Activated CD4-positive, alpha-beta memory T cell treated with anti-CD3 and anti-CD28 coated beads for 36 hours (primary cell): ENCODE measurements at regions not wholly inside any gene's neighbourhood (a gene's known extent, or its start where the extent isn't known, plus 50 kb on each side); places are given as distances from the start of the nearest gene placed in this dataset.

ENCODE experiments used
- CTCF ChIA-PET: fragments of 350-600 bp; sonication (Branson Sonifier 250); formaldehyde crosslinking; loops from one replicate; lab custom pipeline; 2021; ENCODE audit warnings: antibody characterized with exemption, inconsistent platforms; lab: Charles Lee
- POLR2A ChIA-PET: fragments of 350-600 bp; sonication (Branson Sonifier 250); formaldehyde crosslinking; loops from one replicate; lab custom pipeline; 2021; ENCODE audit warnings: antibody characterized with exemption; lab: Charles Lee
- DNase-seq: peaks from one replicate; pipeline ENCODE4 v3.0.0-alpha.2; 2020
- H3K27ac Mint-ChIP-seq: one replicate; pipeline ENCODE4 v1.8.0; 2021; ENCODE audit warnings: mixed read lengths
- H3K27me3 Mint-ChIP-seq: one replicate; pipeline ENCODE4 v1.8.0; 2021; ENCODE audit warnings: mixed read lengths
- H3K36me3 Mint-ChIP-seq: one replicate; pipeline ENCODE4 v1.8.0; 2021; ENCODE audit warnings: mixed read lengths
- H3K4me1 Mint-ChIP-seq: one replicate; pipeline ENCODE4 v1.8.0; 2021; ENCODE audit warnings: low read depth, mixed read lengths
- H3K4me3 Mint-ChIP-seq: one replicate; pipeline ENCODE4 v1.8.0; 2021; ENCODE audit warnings: mild to moderate bottlenecking, mixed read lengths
- H3K9me3 Mint-ChIP-seq: one replicate; pipeline ENCODE4 v1.8.0; 2021; ENCODE audit warnings: mixed read lengths
- intact Hi-C: fragments of 100-400 bp; cut with micrococcal nuclease; formaldehyde crosslinking; loops from one replicate; pipeline ENCODE4 v1.15.1; 2023

DNA sequence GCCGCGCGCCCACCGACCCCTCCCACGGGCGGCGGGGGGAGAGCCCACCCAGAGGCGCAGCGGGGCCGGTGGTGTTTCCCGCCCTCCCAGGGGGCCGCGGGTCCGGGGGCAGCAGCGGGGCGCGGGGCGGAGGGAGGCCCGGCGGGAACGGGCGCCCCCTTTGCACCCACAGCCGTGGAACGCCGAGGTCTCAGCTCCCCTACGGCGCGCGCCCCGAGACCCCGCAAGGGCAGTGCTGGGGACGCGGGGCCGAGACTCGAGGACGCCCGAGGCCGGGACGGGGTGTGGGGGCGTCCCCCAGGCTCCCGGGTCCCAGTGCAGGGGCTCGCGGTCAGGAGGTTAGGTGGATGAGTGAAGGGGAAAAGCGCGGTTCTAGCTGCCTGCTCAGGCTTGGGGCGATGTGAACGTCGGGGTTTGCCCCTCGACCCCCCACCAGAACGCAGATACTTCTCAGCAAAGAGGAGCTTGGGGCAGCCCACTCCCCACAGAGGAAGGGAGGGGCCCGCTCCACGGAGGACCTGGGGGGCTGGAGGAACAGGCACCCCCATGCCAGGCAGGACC lies 65.5 kb upstream of the BHLHE23 start:
- Mint-ChIP-seq H3K4me3 (no peak overlapping the region), H3K4me1 (peaks cover 3% of the 10 kb centered on the region), H3K27me3 (peaks cover 32% of the 10 kb centered on the region), H3K36me3 (peaks cover 5% of the 10 kb centered on the region), H3K9me3 (peaks cover 11% of the 10 kb centered on the region), H3K27ac (no peak overlapping the region)
- ChIA-PET POLR2A (no interaction called here), CTCF (no interaction called here)
- no peak for DNase-seq
- intact Hi-C loops = no loop called here

DNA sequence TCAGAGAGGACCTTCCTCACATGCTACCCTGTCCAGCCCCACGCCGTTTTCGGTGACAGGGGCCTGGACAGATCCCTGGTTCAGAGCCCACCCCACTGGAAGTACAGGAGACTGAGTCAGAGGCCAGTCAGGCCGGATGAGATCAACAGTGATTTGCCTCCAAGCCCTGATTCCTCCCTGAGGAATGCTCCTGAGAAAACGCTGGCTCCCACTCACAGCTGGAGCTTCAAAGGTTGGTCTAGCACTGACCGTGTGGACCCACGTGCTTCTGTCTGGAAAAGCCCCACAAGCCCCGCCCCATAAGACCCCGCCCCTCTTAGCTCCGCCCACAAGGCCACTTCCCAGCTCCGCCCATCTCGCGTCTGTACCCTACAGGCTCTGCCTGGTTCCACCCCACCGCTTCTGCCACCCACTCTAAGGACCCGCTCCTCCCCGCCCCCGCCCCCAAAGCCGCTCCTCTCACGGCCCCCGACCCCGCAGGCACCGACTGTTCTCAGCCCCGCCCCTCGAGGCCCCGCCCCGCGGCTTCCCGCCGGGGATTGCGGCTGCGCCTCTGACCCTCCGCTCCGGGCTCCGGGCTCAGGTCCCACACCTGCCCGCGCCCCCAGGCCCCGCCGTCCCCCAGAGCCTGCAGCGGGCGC lies 64.9 kb upstream of the BHLHE23 start:
- Mint-ChIP-seq H3K4me3 (no peak overlapping the region), H3K4me1 (peaks cover 3% of the 10 kb centered on the region), H3K9me3 (peaks cover 5% of the 10 kb centered on the region), H3K36me3 (peaks cover 2% of the 10 kb centered on the region), H3K27ac (no peak overlapping the region), H3K27me3 (peaks cover 37% of the 10 kb centered on the region)
- POLR2A ChIA-PET = no interaction called here
- intact Hi-C loops = no loop called here
- DNase-seq = peak; percentile 32
- CTCF ChIA-PET = no interaction called here

DNA sequence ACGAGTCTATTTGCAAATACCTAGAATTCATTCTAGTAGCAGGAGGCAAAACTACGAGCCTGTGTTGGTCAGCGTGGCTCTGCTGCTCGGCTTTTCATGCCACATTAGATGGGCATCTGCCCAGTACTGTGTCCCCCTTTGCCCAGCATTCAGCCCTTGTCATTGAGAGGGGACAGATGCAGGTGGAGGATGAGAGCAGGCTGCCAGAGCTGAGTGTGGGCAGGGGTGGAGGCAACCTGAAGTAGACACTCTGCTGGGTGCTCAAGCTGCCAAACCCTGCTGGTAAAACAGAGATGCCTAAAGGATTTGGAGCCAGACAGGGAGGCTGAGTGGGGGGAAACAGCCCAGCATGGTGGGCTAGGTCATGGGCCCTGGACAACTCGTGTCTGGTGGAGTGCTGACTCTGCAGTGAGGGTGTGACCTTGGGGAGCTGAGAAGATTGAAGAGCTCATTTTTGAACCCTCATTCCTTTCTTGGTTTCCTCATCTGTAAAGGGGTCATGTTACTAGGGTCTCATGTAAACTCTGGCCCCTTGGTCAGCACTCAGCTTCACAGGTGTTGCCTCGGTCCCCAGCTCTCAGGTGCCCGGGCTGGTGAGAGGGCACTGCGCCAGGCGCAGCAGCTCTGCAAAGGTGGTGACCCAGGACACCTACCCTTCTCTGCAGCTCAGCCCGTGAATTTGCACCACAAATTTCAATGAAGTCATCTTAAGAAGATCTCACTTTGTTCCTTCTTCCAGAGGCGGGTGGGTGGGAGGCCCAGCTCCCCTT lies 64.2 kb upstream of the BHLHE23 start:
- H3K27ac Mint-ChIP-seq = no peak overlapping the region
- no peaks in the 10 kb centered on the region for H3K9me3 Mint-ChIP-seq
- intact Hi-C loops = no loop called here
- H3K27me3 Mint-ChIP-seq = peaks cover 33% of the 10 kb centered on the region
- ChIA-PET POLR2A (no interaction called here), CTCF (no interaction called here)
- no peaks in the 10 kb centered on the region for H3K36me3 Mint-ChIP-seq
- no peak for DNase-seq
- peaks cover 3% of the 10 kb centered on the region for H3K4me1 Mint-ChIP-seq
- H3K4me3 Mint-ChIP-seq = no peak overlapping the region

DNA sequence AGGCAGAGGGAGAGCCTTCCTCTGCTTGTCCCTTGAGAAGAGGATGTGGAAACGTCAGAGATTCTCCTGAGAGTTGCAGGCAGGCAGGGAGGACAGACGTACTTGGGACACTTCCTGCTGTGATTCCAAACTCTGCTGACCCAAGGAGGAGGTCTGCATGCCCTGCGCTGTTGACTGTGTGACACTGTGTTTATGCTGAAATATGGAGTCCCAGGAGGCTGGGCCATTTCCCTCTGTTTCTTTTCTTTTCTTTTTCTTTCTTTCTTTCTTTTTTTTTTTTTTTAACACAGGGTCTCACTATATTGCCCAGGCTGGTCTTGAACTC lies 63.5 kb upstream of the BHLHE23 start:
- Mint-ChIP-seq H3K27me3 (peaks cover 33% of the 10 kb centered on the region), H3K36me3 (no peaks in the 10 kb centered on the region), H3K9me3 (no peaks in the 10 kb centered on the region), H3K4me3 (no peak overlapping the region), H3K27ac (no peak overlapping the region), H3K4me1 (peaks cover 3% of the 10 kb centered on the region)
- POLR2A ChIA-PET = no interaction called here
- intact Hi-C loops = no loop called here
- no peak for DNase-seq
- CTCF ChIA-PET = no interaction called here

DNA sequence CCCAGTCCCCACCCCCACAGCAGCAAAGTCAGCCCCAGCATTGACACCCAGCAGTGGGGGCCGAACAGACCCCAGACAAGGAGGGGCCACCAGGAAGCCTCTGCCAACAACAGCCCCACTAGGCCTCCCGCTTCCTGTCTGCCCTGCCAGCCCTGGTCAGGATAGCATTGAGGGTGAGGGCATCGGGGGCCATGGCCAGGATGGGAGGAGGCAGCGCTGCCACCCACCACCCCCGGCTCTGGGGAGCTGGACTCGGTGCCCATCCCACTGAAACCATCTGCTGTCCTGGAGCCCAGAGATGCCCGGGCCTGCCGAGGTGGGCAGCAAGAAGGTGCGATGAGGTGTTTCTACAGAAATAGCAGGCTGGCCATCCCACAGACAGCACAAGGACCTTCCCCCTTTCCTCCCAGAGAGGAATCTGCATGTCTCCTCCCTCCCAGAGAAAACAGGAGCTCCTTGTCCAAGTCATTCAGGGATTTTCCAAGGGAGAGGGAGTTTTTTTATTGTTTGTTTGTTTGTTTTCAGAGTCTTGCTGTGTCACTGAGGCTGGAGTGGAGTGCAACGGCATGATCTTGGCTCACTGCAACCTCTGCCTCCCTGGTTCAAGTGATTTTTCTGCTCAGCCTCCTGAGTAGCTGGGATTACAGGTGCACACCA lies 62.1 kb upstream of the BHLHE23 start:
- Mint-ChIP-seq H3K4me1 (peaks cover 3% of the 10 kb centered on the region), H3K27me3 (peaks cover 30% of the 10 kb centered on the region), H3K4me3 (no peak overlapping the region), H3K9me3 (no peaks in the 10 kb centered on the region), H3K36me3 (no peaks in the 10 kb centered on the region), H3K27ac (no peak overlapping the region)
- CTCF ChIA-PET = no interaction called here
- no peak for DNase-seq
- POLR2A ChIA-PET = no interaction called here
- intact Hi-C loops = no loop called here

DNA sequence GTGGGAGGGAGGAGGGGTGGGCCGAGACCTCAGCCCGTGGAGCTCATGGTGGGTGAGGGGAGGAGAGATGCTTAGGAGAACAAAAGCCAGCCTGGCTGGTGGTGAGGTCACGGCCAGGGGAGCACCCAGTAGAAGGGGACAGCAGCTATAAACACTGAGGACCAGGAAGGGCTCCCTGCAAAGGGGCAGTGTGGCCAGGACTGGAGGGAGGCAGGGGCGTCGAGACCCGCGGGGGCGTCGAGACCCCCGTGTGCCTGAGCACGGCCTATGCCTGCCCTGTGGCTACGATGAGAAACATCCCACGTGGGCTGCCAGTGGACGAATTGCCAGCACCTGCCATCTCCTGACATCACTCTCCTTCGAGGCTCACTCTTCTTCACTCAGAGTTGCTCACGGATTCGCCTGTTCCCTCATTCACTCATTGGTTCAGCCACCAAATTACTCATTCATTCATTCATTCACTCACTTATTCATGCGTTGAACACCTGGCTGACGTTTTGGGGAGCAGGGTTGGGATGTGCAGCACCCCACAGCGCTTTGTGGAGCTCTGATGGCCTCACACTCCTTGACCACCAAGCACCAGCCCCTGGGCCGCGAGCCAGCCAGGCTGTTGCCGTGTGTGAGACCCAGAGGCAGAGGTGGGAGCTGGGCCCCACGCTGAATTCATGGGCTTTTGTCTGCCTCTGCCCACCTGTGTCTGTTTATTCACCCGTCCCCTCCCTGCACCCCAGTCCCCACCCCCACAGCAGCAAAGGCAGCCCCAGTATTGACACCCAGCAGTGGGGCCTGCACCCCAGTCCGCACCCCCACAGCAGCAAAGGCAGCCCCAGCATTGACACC lies 61.2 kb upstream of the BHLHE23 start:
- CTCF ChIA-PET = no interaction called here
- no peak overlapping the region for H3K4me3 Mint-ChIP-seq
- H3K27ac Mint-ChIP-seq = no peak overlapping the region
- peaks cover 3% of the 10 kb centered on the region for H3K4me1 Mint-ChIP-seq
- POLR2A ChIA-PET = no interaction called here
- H3K36me3 Mint-ChIP-seq = no peaks in the 10 kb centered on the region
- intact Hi-C loops = no loop called here
- DNase-seq = no peak
- no peaks in the 10 kb centered on the region for H3K9me3 Mint-ChIP-seq
- peaks cover 30% of the 10 kb centered on the region for H3K27me3 Mint-ChIP-seq

DNA sequence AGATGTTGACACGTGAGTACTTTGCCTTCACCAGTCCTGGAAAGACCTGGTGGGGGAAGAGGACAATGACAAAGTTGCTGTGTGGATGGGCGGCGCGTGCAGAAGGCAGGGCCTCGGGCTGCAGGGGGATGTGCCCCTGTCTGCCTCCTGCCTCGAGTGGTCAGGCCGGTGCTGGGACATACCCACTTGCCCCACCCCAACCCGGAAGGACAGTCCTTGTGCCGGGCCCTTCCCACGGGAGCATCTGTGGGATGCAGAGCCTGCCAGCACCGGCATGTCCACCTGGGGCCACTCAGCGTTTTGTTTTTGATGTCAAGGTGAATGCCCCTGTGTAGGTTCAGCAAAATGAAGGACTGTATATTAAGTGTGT lies 60.5 kb upstream of the BHLHE23 start:
- DNase-seq = no peak
- Mint-ChIP-seq H3K36me3 (no peaks in the 10 kb centered on the region), H3K4me3 (no peak overlapping the region), H3K27me3 (peaks cover 30% of the 10 kb centered on the region), H3K9me3 (no peaks in the 10 kb centered on the region), H3K4me1 (peaks cover 2% of the 10 kb centered on the region), H3K27ac (no peak overlapping the region)
- ChIA-PET POLR2A (no interaction called here), CTCF (no interaction called here)
- intact Hi-C loops = no loop called here

DNA sequence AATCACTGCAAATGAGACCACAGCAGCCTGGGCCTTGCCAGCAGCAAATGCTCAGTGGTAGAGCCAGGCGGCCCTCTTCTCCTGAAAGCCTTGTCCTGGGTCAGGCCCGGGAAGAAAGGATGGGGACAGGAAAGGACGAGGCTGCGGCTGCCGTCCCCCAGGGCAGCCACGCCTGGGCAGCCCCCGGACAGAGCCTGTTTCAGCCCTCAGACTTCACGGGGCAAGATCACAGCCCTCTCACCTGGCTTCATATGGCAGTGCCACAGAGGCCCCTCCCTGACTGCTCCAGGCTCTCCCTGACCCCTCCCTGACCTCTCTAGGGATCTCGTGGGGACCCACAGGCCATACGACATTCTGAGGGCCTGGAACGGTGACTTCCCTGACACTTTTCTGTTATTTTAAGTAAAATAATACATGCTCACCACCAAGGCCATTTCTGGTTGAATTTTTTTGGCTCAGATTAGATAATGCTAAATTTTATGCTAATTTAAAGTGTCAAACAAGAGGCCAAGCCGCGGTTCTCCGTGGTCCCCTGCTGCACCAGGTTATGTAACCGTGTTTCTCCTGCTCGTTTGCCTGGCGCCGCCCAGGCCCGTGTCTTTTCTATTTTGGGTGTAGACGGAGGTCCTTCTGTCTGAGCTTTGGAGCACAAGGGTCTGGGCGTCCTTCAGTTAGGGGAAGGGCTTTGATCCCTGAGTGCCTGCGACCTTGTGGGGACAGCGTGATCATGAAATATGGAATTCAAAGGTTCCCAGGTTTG lies 59.9 kb upstream of the BHLHE23 start:
- POLR2A ChIA-PET = no interaction called here
- intact Hi-C loops = no loop called here
- H3K27me3 Mint-ChIP-seq = peaks cover 32% of the 10 kb centered on the region
- H3K4me1 Mint-ChIP-seq = peaks cover 2% of the 10 kb centered on the region
- no peak overlapping the region for H3K27ac Mint-ChIP-seq
- no peak overlapping the region for H3K4me3 Mint-ChIP-seq
- H3K9me3 Mint-ChIP-seq = no peaks in the 10 kb centered on the region
- CTCF ChIA-PET = no interaction called here
- DNase-seq = no peak
- no peaks in the 10 kb centered on the region for H3K36me3 Mint-ChIP-seq

DNA sequence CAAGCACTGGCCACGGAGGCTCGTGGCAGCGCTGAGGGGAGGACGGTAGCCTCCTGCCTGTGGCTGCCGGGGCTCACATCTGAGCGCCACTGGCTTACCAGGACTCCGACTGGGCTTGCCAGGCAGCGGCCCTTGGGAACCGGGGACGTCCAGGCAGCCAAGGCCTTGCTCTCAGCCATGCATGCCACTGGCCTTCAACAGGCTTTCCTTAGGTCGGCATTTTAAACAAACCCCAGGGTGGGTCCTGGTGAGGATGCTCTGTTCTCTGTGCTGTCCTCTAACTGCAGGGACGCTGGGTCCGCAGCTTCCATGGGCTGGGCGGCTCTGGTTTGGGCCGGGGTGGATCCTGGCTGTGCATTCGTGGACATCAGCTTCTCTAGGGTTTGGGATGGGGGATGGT lies 59.1 kb upstream of the BHLHE23 start:
- H3K9me3 Mint-ChIP-seq = no peaks in the 10 kb centered on the region
- DNase-seq = no peak
- intact Hi-C loops = no loop called here
- CTCF ChIA-PET = no interaction called here
- H3K27me3 Mint-ChIP-seq = peaks cover 32% of the 10 kb centered on the region
- POLR2A ChIA-PET = no interaction called here
- no peak overlapping the region for H3K4me3 Mint-ChIP-seq
- no peak overlapping the region for H3K27ac Mint-ChIP-seq
- no peaks in the 10 kb centered on the region for H3K36me3 Mint-ChIP-seq
- H3K4me1 Mint-ChIP-seq = no peaks in the 10 kb centered on the region

DNA sequence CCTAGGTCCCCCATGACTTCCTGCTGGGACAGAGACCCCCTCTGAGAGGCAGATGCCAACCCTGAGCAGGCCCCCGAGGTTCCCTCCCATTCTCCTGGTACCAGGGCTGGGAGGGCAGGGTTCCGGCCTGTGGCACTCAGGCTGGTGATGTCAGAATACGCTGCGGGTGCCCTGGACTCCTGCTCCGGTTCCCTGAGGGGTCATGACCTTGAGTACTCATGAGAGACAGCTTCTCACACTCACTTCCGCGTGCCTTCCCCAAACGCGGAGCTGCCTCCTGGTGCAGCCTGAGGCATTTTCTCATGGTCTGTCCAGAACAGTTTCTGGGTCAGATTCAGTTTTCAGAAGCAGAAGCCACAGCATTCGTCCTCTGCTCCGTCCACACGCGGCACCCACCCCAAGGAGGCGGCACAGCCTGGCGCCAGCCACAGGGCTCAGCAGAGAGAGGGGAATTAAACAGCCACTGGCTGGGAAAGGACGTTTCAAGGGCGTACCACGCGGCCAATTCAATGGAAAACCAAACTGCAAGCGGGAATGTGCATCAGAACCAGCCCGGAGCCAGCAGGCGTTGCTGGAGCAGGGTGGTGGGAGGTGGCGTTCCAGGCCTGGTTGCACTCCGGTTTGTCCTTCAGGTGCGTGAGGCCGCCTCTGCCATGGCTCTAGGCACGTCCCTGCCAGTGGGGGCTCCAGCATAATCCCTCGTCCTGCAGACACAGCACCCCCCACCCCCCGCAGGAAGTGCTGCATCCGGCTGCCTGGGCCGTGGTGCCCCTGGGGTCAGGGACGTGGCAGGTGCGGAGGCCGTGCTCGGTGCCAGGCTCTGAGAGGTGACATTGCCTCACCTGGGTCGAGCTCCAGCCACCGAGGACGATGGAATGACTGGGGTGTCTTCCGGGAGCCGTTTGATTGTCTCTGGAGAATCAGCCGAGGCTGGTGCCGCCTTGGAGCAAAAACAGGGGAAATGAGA lies 58.3 kb upstream of the BHLHE23 start:
- no peaks in the 10 kb centered on the region for H3K9me3 Mint-ChIP-seq
- POLR2A ChIA-PET = no interaction called here
- CTCF ChIA-PET = no interaction called here
- no peaks in the 10 kb centered on the region for H3K4me1 Mint-ChIP-seq
- no peak overlapping the region for H3K4me3 Mint-ChIP-seq
- H3K27me3 Mint-ChIP-seq = peaks cover 28% of the 10 kb centered on the region
- H3K27ac Mint-ChIP-seq = no peak overlapping the region
- intact Hi-C loops = no loop called here
- DNase-seq = no peak
- no peaks in the 10 kb centered on the region for H3K36me3 Mint-ChIP-seq

DNA sequence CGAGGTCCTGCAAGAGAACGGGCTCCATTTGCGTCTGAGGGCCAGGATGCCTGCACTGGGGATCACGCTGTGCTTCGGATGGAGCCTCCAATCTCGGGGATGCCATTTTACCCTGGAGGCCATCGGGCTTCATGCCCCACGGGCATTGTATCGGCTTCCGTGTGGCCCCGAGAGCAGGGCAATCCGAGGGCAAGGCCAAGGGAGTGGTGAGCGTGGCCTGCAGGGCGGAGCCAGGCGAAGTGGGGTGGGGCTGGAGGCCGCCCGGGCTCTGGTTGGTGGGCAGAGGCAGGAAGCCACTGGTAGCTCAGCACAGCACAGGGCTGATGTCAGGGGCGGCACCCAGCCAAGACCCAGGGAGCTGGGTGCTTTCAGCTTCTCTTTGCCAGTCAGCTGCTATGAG lies 57.5 kb upstream of the BHLHE23 start:
- H3K27ac Mint-ChIP-seq = no peak overlapping the region
- H3K36me3 Mint-ChIP-seq = no peaks in the 10 kb centered on the region
- no peak overlapping the region for H3K4me3 Mint-ChIP-seq
- no peak for DNase-seq
- H3K9me3 Mint-ChIP-seq = no peaks in the 10 kb centered on the region
- H3K27me3 Mint-ChIP-seq = peaks cover 26% of the 10 kb centered on the region
- H3K4me1 Mint-ChIP-seq = no peaks in the 10 kb centered on the region
- intact Hi-C loops = no loop called here
- ChIA-PET POLR2A (no interaction called here), CTCF (no interaction called here)
